Esophagus muscularis mucosa (tissue), 4 donors: ENCODE measurements at regions not wholly inside any gene's neighbourhood (a gene's known extent, or its start where the extent isn't known, plus 50 kb on each side); places are given as distances from the start of the nearest gene placed in this dataset.
A peak's percentile ranks its signal among the peaks of the same experiment; 100 is the strongest.

Experiments
- DNase-seq: peaks from one replicate; pipeline ENCODE4 v3.0.0-alpha.2; 2017; ENCODE audit errors: extremely low spot score
- H3K27ac ChIP-seq, 4 donors: fragments of 200-600 bp; sonication (generic); replicated peaks in 1 of 4; 1 replicate in 3 of 4; 2 replicates in 1 of 4; pipeline ENCODE4 v1.5.1; 2016 to 2019; ENCODE audit warnings: mild to moderate bottlenecking in 1 of 4
- H3K27me3 ChIP-seq, 4 donors: fragments of 200-600 bp; sonication (generic); one replicate each; pipeline versions ENCODE4 v1.5.1 to v1.6.0; 2016 to 2019
- H3K36me3 ChIP-seq, 4 donors: fragments of 200-600 bp; sonication (generic); one replicate each; pipeline ENCODE4 v1.5.1; 2016 to 2019
- H3K4me1 ChIP-seq, 4 donors: fragments of 200-600 bp; sonication (generic); one replicate each; pipeline ENCODE4 v1.5.1; 2016 to 2019
- H3K4me3 ChIP-seq, 4 donors: fragments of 200-600 bp; sonication (generic); 1 replicate in 2 of 4; 2 replicates in 2 of 4; pipeline ENCODE4 v1.5.1; 2016 to 2019; ENCODE audit warnings: mild to moderate bottlenecking in 4 of 4, moderate library complexity in 1 of 4
- H3K9me3 ChIP-seq, 4 donors: fragments of 200-600 bp; sonication (generic); 1 replicate in 3 of 4; 2 replicates in 1 of 4; pipeline ENCODE4 v1.5.1; 2016 to 2019
- EP300 ChIP-seq: sonication (generic); formaldehyde crosslinking; IDR thresholded peaks from one replicate; pipeline ENCODE4 v1.6.1; 2017; ENCODE audit warnings: antibody characterized with exemption
- POLR2A ChIP-seq: fragments of 450-650 bp; IDR thresholded peaks from one replicate; pipeline ENCODE4 v1.6.1; 2017; ENCODE audit warnings: antibody characterized with exemption, moderate library complexity, mild to moderate bottlenecking, low read depth
- POLR2AphosphoS5 ChIP-seq, 2 donors: sonication (generic); formaldehyde crosslinking; IDR thresholded peaks; one replicate each; pipeline ENCODE4 v1.6.1; 2017; ENCODE audit warnings: antibody characterized with exemption in 2 of 2
- WGBS: methylation state at CpG from one replicate; pipeline ENCODE4 v1.1.5; 2018; 5-methylcytosine and 5-hydroxymethylcytosine counted together
- intact Hi-C: fragments of 100-400 bp; cut with DNase I; formaldehyde crosslinking; loops from one replicate; pipeline ENCODE4 v1.15.1; 2023
- TF ChIP-seq, protein P1 (sequence below), 3 experiments: fragments of 200-600 bp in 2 of 3; fragments of 450-650 bp in 1 of 3; sonication (generic) in 2 of 3; IDR thresholded peaks; one replicate each; pipeline ENCODE4 v1.5.1; 2017 to 2019; ENCODE audit warnings: antibody characterized with exemption in 3 of 3, mild to moderate bottlenecking in 2 of 3, moderate library complexity in 1 of 3

DNA sequence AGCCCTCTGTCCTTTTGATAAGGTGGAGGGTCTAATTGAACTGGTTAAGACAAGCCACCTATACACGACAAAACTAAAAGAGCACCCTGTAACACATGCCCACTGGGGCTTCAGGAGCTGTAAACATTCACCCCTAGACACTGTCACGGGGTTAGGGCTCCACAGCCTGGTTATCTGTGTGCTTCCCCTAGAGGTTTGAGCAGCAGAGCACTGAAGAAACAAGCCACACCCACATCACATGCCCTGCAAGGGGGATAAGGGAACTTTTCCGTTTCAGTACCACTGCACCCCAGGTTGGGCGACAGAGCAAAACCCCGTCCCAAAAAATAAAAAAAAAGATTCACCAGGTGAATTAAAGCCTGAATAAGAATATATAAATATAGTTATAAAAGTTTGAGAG lies 913.7 kb upstream of the ACVR2A start:
- 84% methylated on average over 5 of the region's 5 CpGs for WGBS
- no peaks in the 10 kb centered on the region for H3K36me3 ChIP-seq
- H3K27ac ChIP-seq: no peak overlapping the region
- peaks cover 0 to 18% (median 15%) of the 10 kb centered on the region in 4 donors for H3K4me1 ChIP-seq
- H3K9me3 ChIP-seq: peaks cover 0 to 15% (median 4%) of the 10 kb centered on the region in 4 donors
- intact Hi-C loops: loop anchor here (10.0 kb wide), 1 partner anchor 94 kb away; no protein-coding TSS in a partner anchor
- no peak overlapping the region for H3K4me3 ChIP-seq
- TF ChIP-seq EP300 (no peak), POLR2AphosphoS5 (IDR thresholded peaks at IDR 0.05) (no peak), POLR2A (no peak)
- TF ChIP-seq, protein P1, sequence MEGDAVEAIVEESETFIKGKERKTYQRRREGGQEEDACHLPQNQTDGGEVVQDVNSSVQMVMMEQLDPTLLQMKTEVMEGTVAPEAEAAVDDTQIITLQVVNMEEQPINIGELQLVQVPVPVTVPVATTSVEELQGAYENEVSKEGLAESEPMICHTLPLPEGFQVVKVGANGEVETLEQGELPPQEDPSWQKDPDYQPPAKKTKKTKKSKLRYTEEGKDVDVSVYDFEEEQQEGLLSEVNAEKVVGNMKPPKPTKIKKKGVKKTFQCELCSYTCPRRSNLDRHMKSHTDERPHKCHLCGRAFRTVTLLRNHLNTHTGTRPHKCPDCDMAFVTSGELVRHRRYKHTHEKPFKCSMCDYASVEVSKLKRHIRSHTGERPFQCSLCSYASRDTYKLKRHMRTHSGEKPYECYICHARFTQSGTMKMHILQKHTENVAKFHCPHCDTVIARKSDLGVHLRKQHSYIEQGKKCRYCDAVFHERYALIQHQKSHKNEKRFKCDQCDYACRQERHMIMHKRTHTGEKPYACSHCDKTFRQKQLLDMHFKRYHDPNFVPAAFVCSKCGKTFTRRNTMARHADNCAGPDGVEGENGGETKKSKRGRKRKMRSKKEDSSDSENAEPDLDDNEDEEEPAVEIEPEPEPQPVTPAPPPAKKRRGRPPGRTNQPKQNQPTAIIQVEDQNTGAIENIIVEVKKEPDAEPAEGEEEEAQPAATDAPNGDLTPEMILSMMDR (IDR thresholded peaks at IDR 0.05): no peak
- no peak for DNase-seq
- no peaks in the 10 kb centered on the region for H3K27me3 ChIP-seq

DNA sequence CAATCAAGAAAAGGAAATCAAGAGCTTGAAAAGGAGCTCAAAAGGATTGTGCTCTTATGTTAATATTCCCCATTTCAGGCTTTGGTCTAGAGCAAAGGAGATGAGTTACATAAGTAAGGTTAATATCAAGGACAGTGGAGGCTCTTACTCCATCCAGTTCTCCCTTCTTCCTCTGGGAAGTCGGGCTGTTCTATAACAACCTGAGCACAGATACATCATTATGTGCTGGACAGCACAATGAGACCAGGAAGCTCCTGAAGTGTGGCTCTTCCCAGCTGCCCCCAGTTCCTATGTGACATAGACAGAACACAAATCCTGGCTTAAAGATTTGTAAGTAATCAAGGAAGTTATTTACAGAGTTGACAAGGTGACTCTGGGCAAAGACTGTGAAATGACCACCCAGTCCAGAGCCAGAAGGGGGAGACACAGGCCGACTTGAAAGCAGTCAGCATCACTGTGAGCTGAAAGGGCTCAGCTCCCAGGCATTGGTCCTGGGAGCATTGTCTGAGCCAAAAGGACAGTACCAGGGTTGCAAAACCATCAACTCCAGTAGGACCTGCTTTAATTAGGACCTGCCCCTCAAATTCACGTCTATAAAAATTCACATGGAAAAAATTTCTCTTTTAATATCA lies 917.6 kb upstream of the ACVR2A start:
- no peaks in the 10 kb centered on the region for H3K27me3 ChIP-seq
- peaks cover 0 to 18% (median 15%) of the 10 kb centered on the region in 4 donors for H3K4me1 ChIP-seq
- H3K27ac ChIP-seq: peak overlapping the region in 3 of 4 donors; percentile 6 to 30 (median 24)
- no peak for DNase-seq
- TF ChIP-seq, protein P1 (IDR thresholded peaks at IDR 0.05): peak; percentile 72 to 82 (median 76)
- no peak for TF ChIP-seq EP300
- TF ChIP-seq POLR2AphosphoS5 (IDR thresholded peaks at IDR 0.05): no peak
- intact Hi-C loops: loop anchor here (2.0 kb wide), 1 partner anchor 984 kb away; no protein-coding TSS in a partner anchor
- H3K4me3 ChIP-seq: no peak overlapping the region
- H3K9me3 ChIP-seq: no peaks in the 10 kb centered on the region
- WGBS: 34% methylated on average over 3 of the region's 3 CpGs
- H3K36me3 ChIP-seq: no peaks in the 10 kb centered on the region

DNA sequence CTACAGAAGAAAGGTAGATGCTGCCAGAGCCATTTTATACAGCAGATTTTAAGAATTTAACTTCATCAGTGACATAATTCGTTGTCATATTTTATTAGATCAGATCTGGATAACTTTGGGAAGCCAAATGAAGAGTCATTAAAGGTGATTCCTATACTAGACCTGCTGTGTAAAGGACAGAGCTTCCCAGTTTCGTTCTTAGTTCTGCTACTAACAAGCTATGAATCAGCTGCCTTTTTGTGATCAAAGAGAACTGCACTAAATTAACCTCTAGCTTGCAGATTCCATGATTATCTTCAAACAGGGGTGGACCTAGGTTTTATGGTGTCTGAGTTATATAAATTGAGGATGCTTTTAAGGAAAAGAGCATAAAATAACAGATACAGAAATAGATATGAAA lies 926.5 kb upstream of the ACVR2A start:
- Histone ChIP-seq H3K4me3 (no peak overlapping the region), H3K27ac (no peak overlapping the region), H3K9me3 (no peaks in the 10 kb centered on the region), H3K36me3 (no peaks in the 10 kb centered on the region), H3K4me1 (peaks cover 0 to 6% (median 0%) of the 10 kb centered on the region in 4 donors), H3K27me3 (no peaks in the 10 kb centered on the region)
- 73% methylated on average over 2 of the region's 2 CpGs for WGBS
- DNase-seq: no peak
- intact Hi-C loops: no loop called here
- TF ChIP-seq, protein P1 (IDR thresholded peaks at IDR 0.05): no peak
- TF ChIP-seq POLR2AphosphoS5 (IDR thresholded peaks at IDR 0.05) (no peak), POLR2A (no peak), EP300 (no peak)

DNA sequence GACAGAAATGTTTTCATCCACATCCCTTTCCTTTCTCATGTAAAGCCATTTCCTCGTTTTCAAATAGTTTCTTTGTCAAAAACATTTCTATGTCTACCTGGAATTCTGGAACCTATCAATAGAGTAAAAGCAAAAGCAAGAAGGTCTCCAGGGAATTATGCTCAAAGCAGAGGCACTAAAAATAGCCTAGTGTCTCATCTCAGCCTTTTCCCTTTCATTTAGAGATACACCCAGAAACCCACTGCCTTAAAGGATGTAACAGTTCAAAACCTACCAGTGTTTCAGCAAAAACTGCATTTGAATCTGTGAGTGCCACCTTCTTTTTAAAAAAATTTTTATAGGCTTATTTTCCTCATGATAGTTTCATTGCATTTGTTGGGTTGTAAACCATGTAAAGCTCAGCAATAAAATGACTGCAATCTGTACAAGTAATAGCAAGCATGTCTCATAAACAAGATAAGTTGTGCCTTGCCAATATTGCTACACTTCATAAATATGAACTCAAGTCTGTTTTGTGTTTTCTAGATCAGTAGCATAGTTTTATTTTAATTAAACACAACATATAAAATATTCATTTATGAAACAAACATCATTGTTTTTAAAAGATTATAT lies 927.3 kb upstream of the ACVR2A start:
- peaks cover 0 to 6% (median 0%) of the 10 kb centered on the region in 4 donors for H3K4me1 ChIP-seq
- H3K4me3 ChIP-seq: no peak overlapping the region
- H3K36me3 ChIP-seq: no peaks in the 10 kb centered on the region
- no peak for DNase-seq
- H3K9me3 ChIP-seq: no peaks in the 10 kb centered on the region
- H3K27me3 ChIP-seq: no peaks in the 10 kb centered on the region
- intact Hi-C loops: no loop called here
- TF ChIP-seq, protein P1 (IDR thresholded peaks at IDR 0.05): no peak
- TF ChIP-seq POLR2A (no peak), POLR2AphosphoS5 (IDR thresholded peaks at IDR 0.05) (no peak), EP300 (no peak)
- 54% methylated on average over 1 of the region's 1 CpG for WGBS
- H3K27ac ChIP-seq: no peak overlapping the region
